WI38 (cell line): ENCODE measurements at regions not wholly inside any gene's neighbourhood (a gene's known extent, or its start where the extent isn't known, plus 50 kb on each side); places are given as distances from the start of the nearest gene placed in this dataset.

Experiments used
- H3K4me3 ChIP-seq: 2 replicates; pipeline ENCODE4 v1.5.1; 2011; ENCODE audit warnings: low read depth, mild to moderate bottlenecking, control low read depth, low read length
- CTCF ChIP-seq: IDR thresholded peaks from 2 replicates; pipeline ENCODE4 v1.5.1; 2012; ENCODE audit warnings: low read depth, mild to moderate bottlenecking, control low read depth, low read length

DNA sequence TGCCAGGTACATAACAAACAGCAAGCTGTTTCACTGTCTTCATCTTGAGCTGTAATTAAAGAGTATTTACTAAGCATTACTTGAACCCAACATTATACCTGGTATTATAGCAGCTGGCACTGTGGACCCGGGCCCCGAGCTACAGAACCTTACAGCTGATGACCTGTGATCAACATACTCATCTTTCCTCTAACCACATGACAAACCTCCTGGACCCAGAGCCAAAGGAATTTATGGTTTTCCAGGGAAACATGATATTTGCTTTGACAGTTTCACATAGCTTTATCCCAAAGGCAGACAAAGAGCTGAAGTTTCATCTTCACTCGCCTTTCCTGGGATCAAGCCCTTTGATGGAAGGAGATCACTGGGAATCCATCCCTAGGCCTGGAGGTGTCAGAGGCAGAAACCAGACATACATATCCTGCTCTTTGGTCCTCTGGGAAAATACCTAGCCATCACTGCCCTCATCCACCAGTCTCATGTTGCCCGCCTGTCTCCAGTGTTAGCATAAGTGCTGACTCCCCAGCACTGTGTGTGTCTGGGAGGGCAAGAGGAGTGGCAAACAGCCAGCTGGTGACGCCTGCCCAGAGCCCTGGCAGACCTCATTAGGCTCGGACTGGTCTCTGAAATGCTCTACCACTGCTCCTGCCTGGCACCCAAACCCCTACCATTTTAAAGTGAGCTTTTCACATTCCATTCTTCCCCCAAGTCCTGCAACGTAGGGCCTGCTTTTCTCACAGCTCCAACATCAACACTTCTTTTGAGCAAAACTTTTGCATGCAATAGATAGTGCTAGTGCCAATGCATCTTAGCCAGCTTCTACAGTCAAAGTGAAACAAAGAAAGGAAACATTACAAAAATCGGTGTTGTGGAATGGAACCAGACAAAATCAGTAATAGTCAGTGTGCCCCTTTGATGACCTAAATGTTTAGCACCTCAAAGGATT is 138.8 kb upstream of the CTAGE1 start:
- TF ChIP-seq CTCF = no peak
- no peak overlapping the region for H3K4me3 ChIP-seq

DNA sequence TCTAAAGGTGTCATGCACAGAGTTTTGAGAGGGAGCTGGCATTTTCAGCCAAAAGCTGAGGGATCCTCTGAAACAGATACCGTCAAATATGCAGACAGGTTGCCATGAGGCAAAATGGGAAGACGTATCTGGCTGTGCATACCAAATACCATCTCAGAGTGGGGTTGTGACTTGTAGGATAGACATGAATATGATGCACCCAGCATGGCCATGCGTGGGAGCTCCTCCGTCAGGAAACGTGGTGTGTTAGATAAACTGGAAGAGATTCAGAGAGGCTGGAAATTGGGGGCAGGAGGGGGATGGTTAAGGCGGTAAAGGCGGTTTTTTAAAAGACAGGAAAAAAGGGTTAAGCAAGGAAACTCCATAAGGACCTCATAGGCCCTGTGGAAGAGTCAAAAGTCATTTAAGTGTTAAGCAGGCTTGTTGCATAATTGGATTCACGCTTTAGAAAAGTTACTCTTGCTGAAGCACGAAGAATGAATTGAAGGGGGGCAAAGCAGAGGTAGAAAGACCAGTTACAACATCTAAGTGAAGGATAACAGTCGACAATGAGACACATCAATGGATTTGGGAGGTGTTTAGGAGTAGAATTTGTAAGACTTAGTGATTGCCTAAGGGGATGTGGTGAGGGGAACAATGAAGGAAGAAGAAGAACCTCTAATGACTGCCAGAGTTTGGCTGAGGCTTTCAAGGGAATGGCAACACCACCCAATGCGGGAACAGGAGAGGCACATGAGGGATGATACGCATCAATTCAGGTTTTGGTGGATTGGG is 139.6 kb upstream of the CTAGE1 start:
- H3K4me3 ChIP-seq = no peak overlapping the region
- no peak for TF ChIP-seq CTCF

- peak overlapping the region; percentile 59 for H3K4me3 ChIP-seq
- TF ChIP-seq CTCF = no peak
Observed at GRCh38 chr18:22558945-22559385, 141.2 kb upstream of the CTAGE1 start.

GRCh38 chr18:22559414-22560274 is 141.9 kb upstream of the CTAGE1 start:
- H3K4me3 ChIP-seq = peak overlapping the region; percentile 59
- no peak for TF ChIP-seq CTCF

- no peak for TF ChIP-seq CTCF
- H3K4me3 ChIP-seq = peak overlapping the region; percentile 59
Observed at GRCh38 chr18:22560275-22560610, 142.5 kb upstream of the CTAGE1 start.

- no peak for TF ChIP-seq CTCF
- no peak overlapping the region for H3K4me3 ChIP-seq
Observed at GRCh38 chr18:22560797-22561196, 143.1 kb upstream of the CTAGE1 start.
